GM12874 (cell line): ENCODE measurements at regions not wholly inside any gene's neighbourhood (a gene's known extent, or its start where the extent isn't known, plus 50 kb on each side); places are given as distances from the start of the nearest gene placed in this dataset.
A peak's percentile ranks its signal among the peaks of the same experiment; 100 is the strongest.

Experiments used
- TF ChIP-seq, protein P1 (sequence below): IDR thresholded peaks from 2 replicates; pipeline ENCODE4 v1.5.1; 2011; ENCODE audit warnings: low read depth, mild to moderate bottlenecking, control low read depth, low read length, moderate library complexity; ENCODE audit not compliant: insufficient read depth

DNA sequence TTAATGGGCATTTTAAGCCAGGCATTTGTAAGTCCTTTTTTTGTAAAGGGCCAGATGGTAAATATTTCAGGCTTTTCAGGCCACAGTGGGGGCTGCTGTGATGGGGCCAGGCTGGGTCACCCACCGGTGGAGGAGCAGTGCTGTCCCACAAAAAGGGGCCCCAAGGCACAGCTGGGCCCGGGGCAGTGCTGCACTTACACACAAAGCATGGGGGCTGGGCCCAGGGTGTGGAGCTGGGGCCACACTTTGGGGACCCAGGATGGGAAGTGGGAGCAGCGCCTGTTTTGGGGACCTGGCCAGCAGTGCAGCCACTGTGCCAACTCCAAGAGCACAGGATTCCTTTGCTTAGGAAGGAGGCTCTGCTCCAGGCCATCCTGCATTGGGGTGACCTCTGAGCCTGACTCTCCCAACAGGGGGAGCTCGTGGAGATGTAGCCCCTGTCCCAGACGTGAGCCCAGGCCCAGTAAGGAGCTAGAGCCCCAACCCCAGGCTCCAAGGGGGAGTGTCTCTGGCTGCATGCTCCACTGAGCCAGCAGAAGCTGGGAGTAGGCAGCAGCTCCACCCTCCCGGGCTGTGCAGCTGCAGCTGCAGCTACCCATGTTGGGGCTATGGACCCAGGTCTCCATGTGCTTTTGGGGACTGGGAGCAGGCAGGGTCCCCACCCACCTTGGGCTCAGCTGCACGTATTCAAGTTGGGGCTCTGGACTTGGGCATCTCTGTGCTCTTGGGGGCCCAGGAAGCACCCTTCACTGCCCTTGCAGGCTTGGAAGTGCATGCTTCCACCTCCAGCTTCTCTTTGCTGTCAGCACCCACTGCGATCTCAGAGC lies 1036.5 kb upstream of the CNTNAP5 start:
- TF ChIP-seq, protein P1, sequence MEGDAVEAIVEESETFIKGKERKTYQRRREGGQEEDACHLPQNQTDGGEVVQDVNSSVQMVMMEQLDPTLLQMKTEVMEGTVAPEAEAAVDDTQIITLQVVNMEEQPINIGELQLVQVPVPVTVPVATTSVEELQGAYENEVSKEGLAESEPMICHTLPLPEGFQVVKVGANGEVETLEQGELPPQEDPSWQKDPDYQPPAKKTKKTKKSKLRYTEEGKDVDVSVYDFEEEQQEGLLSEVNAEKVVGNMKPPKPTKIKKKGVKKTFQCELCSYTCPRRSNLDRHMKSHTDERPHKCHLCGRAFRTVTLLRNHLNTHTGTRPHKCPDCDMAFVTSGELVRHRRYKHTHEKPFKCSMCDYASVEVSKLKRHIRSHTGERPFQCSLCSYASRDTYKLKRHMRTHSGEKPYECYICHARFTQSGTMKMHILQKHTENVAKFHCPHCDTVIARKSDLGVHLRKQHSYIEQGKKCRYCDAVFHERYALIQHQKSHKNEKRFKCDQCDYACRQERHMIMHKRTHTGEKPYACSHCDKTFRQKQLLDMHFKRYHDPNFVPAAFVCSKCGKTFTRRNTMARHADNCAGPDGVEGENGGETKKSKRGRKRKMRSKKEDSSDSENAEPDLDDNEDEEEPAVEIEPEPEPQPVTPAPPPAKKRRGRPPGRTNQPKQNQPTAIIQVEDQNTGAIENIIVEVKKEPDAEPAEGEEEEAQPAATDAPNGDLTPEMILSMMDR, result 0 out of 2 replicates have a peak, but pooled peaks have one; percentile 14

DNA sequence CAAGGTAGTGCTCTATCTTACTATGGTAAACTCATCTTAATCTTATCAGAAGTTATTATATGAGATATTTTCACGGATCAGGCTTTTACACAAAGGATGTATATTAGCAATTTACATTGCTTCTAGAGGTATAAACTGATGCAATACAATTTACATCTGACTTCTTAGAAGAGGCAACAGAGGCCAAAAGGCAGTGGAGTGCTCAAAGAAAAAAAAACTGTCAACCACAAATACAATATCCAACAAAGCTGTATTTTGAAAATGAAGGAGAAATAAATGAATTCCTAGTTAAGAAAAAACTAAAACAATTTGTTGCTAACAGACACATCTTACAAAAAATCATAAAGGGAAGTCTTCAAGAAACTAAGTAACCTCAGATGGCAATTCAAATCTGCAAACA lies 1031.5 kb upstream of the CNTNAP5 start:
- TF ChIP-seq, protein P1, result no peak

DNA sequence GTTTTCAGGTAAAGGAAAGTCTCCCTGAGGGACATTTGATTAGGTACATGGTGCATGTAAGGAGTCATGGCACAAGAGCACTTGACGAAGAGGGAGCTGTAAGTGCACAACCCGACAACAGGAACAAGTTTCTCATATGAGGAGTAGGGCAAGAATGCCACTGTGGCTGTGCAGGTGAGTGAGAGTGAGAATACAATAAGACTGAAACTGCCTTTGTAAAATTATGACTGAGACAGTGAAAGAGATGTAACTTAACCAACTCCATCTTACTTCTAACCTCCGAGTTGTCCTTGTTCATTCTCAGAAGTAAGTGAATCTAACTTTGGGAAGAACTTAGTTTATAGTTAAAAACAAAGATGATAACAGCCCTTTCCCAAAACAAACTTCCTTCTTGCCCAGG lies 1025.8 kb upstream of the CNTNAP5 start:
- TF ChIP-seq, protein P1, result no peak

DNA sequence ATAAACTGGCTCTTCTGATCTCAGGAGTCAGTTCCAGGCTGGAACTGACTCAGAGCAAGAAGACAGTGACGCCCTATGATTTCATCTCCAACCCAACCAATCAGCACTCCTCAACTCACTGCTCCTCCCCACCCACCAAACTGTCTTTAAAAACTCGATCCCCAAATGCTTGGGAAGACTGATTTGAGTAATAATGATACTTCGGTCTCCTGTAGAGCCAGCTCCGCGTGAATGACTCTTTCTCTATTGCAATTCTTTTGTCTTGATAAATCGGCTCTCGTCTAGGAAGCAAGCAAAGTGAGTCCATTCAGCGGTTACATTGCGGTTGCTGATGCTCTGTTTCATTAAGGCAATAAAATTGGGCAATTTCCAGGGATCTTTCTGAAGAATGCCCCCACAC lies 1025.3 kb upstream of the CNTNAP5 start:
- TF ChIP-seq, protein P1, result no peak

DNA sequence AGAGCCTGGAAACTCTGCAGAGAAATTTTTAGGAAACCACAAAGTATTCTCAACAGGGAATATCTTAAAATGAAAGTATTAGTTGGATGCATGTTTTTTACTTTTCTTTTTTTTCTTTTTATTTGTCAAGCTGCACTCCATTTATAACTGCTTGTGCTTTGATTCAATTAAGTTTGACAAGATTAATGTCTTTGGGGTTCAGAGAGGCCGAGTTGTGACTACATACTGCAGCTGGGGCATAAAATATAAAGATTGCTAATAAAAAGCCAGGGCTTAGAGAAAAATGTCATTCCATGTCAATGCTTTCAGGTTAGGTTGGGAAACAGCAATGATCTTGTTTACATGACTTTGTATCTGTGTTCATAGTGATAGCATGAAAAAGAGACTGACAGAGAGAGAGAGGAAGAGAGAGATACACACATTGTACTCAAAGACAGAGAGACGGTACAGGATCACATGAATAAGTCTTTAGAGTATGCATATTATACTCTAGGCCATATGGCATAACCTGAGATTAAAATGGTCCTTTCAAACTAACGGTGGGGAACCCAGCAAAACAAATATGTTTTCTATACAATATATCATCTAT lies 1022.3 kb upstream of the CNTNAP5 start:
- TF ChIP-seq, protein P1, result no peak

DNA sequence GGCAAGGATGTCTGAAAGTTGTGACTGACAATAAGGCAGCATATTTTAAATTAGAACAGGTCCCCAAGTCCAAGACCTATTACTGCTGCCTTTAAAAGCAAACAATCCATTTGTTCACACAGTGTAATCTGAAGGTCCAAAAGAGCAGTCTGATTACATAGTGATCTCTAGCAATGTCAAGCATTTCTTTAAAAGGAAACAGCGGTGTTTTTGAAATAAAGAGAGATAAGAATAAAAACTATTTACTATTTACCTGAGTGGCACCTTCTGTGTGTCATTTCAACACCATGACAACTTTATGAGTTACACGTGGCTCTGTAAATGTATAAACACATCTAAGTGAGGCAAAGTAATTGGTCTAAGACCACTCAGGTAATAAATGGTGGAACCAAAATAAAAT lies 1009.9 kb upstream of the CNTNAP5 start:
- TF ChIP-seq, protein P1, result no peak

DNA sequence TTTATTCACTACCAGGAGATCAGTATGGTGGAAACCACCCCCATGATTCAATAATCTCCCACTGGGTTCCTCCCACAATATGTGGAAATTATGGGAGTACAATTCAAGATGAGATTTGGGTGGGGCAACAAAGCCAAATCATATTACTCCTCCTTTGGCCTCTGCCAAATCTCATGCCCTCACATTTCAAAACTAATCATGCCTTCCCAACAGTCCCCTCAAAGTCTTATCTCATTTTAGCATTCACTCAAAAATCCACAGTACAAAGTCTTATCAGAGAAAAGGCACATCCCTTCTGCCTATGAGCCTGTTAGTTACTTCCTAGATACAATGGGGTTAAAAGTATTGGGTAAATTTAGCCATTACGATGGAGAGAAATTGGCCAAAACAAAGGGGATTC lies 989.5 kb upstream of the CNTNAP5 start:
- TF ChIP-seq, protein P1, result no peak
